Stomach (tissue), 8 donors: ENCODE measurements at regions not wholly inside any gene's neighbourhood (a gene's known extent, or its start where the extent isn't known, plus 50 kb on each side); places are given as distances from the start of the nearest gene placed in this dataset.

Source experiments
- DNase-seq, 2 donors: peaks; one replicate each; pipeline versions ENCODE4 v3.0.0 to v3.0.0-alpha.2; 2013 to 2019
- H3K27ac ChIP-seq, 5 donors: fragments of 200-600 bp in 4 of 5; sonication (generic) in 4 of 5; one replicate each; pipeline ENCODE4 v1.5.1; 2013 to 2019; ENCODE audit warnings: mild to moderate bottlenecking in 1 of 5, moderate library complexity in 1 of 5
- H3K27me3 ChIP-seq, 3 donors: fragments of 200-600 bp; sonication (generic); one replicate each; pipeline ENCODE4 v1.5.1; 2017 to 2019; ENCODE audit warnings: mixed run types in 1 of 3
- H3K36me3 ChIP-seq, 4 donors: fragments of 200-600 bp; sonication (generic); 1 replicate in 3 of 4; 2 replicates in 1 of 4; pipeline ENCODE4 v1.5.1; 2016 to 2019
- H3K4me1 ChIP-seq, 4 donors: fragments of 200-600 bp; sonication (generic); one replicate each; pipeline ENCODE4 v1.5.1; 2016 to 2019
- H3K4me3 ChIP-seq, 4 donors: fragments of 200-600 bp; sonication (generic) in 3 of 4; one replicate each; pipeline ENCODE4 v1.5.1; 2016 to 2019; ENCODE audit warnings: mild to moderate bottlenecking in 1 of 4
- H3K9me3 ChIP-seq, 4 donors: fragments of 200-600 bp; sonication (generic); one replicate each; pipeline ENCODE4 v1.5.1; 2016 to 2019
- CTCF ChIP-seq, 7 experiments: fragments of 450-650 bp in 4 of 7; fragments of 200-600 bp in 3 of 7; sonication (generic) in 3 of 7; IDR thresholded peaks; one replicate each; pipeline ENCODE4 v1.5.1; 2016 to 2019; ENCODE audit warnings: antibody characterized with exemption in 7 of 7, control low read depth in 2 of 7, mild to moderate bottlenecking in 1 of 7
- EP300 ChIP-seq: sonication (generic); formaldehyde crosslinking; IDR thresholded peaks from one replicate; pipeline ENCODE4 v1.6.1; 2017; ENCODE audit warnings: antibody characterized with exemption
- POLR2A ChIP-seq, 4 donors: fragments of 450-650 bp; IDR thresholded peaks; one replicate each; pipeline ENCODE4 v1.6.1; 2016; ENCODE audit warnings: antibody characterized with exemption in 4 of 4, control low read depth in 2 of 4, mild to moderate bottlenecking in 1 of 4, moderate library complexity in 1 of 4
- POLR2AphosphoS5 ChIP-seq, 3 donors: sonication (generic); formaldehyde crosslinking; IDR thresholded peaks; one replicate each; pipeline ENCODE4 v1.6.1; 2016; ENCODE audit warnings: antibody characterized with exemption in 3 of 3
- WGBS, 5 donors: extraction: QIAGEN DNeasy Blood & Tissue Kit in 3 of 5; methylation state at CpG; one replicate each; pipeline versions ENCODE4 v1.1.5 to v1.1.7; 2013 to 2018; 5-methylcytosine and 5-hydroxymethylcytosine counted together
- intact Hi-C: fragments of 100-400 bp; cut with DNase I; formaldehyde crosslinking; loops from one replicate; pipeline ENCODE4 v1.15.1; 2023; ENCODE audit warnings: low total_unique reads
- donor health status: healthy with polysubstance abuse.
- donor health status: Bipolar disorder and iron deficiency.
- donor health status: healthy.

DNA sequence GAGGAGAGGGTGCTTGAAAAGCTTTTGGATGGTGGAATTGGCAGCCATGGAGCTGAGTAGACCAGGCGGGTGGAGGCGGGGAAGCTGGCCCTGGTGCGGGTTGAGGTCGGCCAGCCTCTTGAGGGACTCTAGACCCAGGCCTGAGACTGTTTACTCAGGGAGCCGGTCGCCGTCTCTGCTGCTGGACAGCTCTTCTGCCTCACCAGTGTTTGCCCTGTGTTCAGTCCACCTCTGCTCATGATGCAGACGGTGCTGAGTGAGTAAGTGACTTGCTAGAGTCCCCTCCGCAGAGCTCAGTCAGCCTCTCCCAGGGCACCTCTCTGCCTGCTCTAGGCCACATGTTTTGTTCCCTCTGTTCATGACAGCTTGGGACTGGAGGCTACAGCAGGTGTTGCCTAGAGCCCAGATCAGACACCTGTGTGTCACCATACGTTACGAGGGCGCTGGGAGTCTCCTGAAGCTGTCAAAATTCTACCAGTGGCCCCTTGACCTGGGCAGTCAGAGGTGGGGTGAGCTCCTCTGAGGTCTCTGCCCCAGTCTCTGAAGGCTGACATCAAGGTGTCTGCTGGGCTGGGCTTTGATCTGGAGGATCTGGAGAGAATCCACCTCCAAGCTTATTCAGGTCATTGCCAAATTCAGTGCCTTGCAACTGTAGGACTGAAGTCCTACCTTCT is 73.5 kb upstream of the WNT4 start:
- H3K9me3 ChIP-seq = no peaks in the 10 kb centered on the region
- H3K27me3 ChIP-seq = peaks cover 0 to 42% (median 6%) of the 10 kb centered on the region in 3 donors
- H3K27ac ChIP-seq = no peak overlapping the region
- WGBS, 5 donors = 18 to 69% (median 46%) methylated on average over 7 to 12 of the region's 12 CpGs
- H3K4me3 ChIP-seq = no peak overlapping the region
- intact Hi-C loops = no loop called here
- H3K4me1 ChIP-seq = no peaks in the 10 kb centered on the region
- no peak for DNase-seq
- no peak for TF ChIP-seq EP300
- no peak for TF ChIP-seq POLR2AphosphoS5 (IDR thresholded peaks at IDR 0.05)
- TF ChIP-seq CTCF (IDR thresholded peaks at IDR 0.05) = no peak
- no peak for TF ChIP-seq POLR2A (IDR thresholded peaks at IDR 0.05)
- H3K36me3 ChIP-seq = no peaks in the 10 kb centered on the region

DNA sequence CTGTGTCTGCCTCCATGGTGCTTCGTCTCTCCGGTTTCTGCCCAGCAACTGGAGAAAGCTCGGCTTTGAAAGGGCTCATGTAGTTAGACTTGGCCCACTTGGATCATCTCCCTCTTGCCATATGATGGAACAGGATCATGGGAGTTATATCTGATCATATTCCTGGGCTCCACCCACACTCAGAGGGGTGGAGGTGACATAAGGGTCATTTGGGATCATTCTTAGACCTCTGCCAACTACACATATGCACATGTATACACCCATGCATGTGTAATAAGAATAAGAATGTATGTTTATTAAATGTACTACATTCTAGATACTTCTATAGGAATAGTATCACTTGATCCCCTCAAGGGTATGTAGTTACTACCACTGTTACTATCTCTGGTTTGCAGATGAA is 74.1 kb upstream of the WNT4 start:
- Histone ChIP-seq H3K4me1 (no peaks in the 10 kb centered on the region), H3K27ac (no peak overlapping the region), H3K27me3 (peaks cover 0 to 42% (median 6%) of the 10 kb centered on the region in 3 donors), H3K9me3 (no peaks in the 10 kb centered on the region), H3K4me3 (no peak overlapping the region), H3K36me3 (no peaks in the 10 kb centered on the region)
- TF ChIP-seq EP300 (no peak), POLR2AphosphoS5 (IDR thresholded peaks at IDR 0.05) (no peak), POLR2A (IDR thresholded peaks at IDR 0.05) (no peak), CTCF (IDR thresholded peaks at IDR 0.05) (no peak)
- DNase-seq = no peak
- intact Hi-C loops = no loop called here
- 62 to 95% (median 85%) methylated on average over 3 of the region's 3 CpGs; no CpG with 5 or more reads in 1 of the 5 donors for WGBS, 5 donors

- TF ChIP-seq POLR2AphosphoS5 (IDR thresholded peaks at IDR 0.05) = no peak
- no peak for TF ChIP-seq CTCF (IDR thresholded peaks at IDR 0.05)
- no peak for TF ChIP-seq EP300
- TF ChIP-seq POLR2A (IDR thresholded peaks at IDR 0.05) = no peak
- no peaks in the 10 kb centered on the region for H3K9me3 ChIP-seq
- WGBS, 5 donors = 73 to 80% (median 77%) methylated on average over 17 to 19 of the region's 19 CpGs
- intact Hi-C loops = no loop called here
- no peak overlapping the region for H3K27ac ChIP-seq
- no peak overlapping the region for H3K4me3 ChIP-seq
- H3K27me3 ChIP-seq = peaks cover 0 to 42% (median 3%) of the 10 kb centered on the region in 3 donors
- no peaks in the 10 kb centered on the region for H3K4me1 ChIP-seq
- no peaks in the 10 kb centered on the region for H3K36me3 ChIP-seq
- no peak for DNase-seq
Observed at GRCh38 chr1:22217811-22218460, 75.0 kb upstream of the WNT4 start.

DNA sequence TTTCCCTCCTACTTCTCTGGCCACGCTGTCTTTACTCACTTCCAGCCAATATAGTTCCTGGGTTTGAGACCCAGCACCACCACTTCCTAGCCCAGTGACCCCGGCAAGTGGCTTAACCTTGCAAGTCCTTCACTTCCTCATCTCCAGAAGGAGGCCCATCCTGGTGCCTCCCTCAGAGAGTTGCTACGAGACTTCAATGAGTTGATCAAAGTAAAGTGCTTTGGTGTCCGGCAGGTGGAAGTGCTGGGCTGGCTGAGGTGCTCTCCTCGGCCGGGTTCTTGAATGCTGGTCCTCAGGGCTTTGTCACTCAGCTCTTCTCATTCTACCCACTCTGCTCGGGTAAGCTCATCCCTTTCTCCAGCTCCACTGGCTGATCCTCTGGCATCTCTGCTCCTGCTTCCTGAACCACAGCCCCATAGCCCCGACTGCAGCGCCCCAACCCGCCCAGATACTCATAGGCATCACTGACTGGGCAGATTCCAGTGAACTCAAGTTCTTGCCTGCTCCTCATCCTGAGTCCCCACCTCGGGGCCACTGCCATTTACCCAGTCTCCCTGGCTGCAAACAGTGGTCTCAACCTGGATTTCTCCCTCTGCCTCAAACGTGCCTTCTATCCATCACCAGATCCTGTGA is 75.8 kb upstream of the WNT4 start:
- no peaks in the 10 kb centered on the region for H3K9me3 ChIP-seq
- no peak for DNase-seq
- no peak overlapping the region for H3K27ac ChIP-seq
- peaks cover 0 to 41% (median 0%) of the 10 kb centered on the region in 3 donors for H3K27me3 ChIP-seq
- H3K4me1 ChIP-seq = no peaks in the 10 kb centered on the region
- TF ChIP-seq POLR2AphosphoS5 (IDR thresholded peaks at IDR 0.05) (no peak), EP300 (no peak), CTCF (IDR thresholded peaks at IDR 0.05) (no peak), POLR2A (IDR thresholded peaks at IDR 0.05) (no peak)
- H3K36me3 ChIP-seq = no peaks in the 10 kb centered on the region
- H3K4me3 ChIP-seq = no peak overlapping the region
- intact Hi-C loops = no loop called here
- 76 to 85% (median 79%) methylated on average over 12 of the region's 12 CpGs for WGBS, 5 donors
